HCT116 (cell line): ENCODE measurements at regions not wholly inside any gene's neighbourhood (a gene's known extent, or its start where the extent isn't known, plus 50 kb on each side); places are given as distances from the start of the nearest gene placed in this dataset.

Experiments used
- ATAC-seq: fragments of 200-7000 bp; cut with Tn5 transposase; 2 replicates; pipeline ENCODE4 v1.9.1; 2020; ENCODE audit warnings: mild to moderate bottlenecking, moderate library complexity
- BruUV-seq: library from RNA; stranded (reverse); fragments of 400-500 nt; replicated peaks from 2 replicates; lab custom pipeline; 2021; lab: Mats Ljungman, UMichigan
- CTCF ChIA-PET: fragments of 300-600 bp; sonication (Branson Sonifier 250); formaldehyde crosslinking; loops from one replicate; lab custom pipeline; 2021; ENCODE audit warnings: antibody characterized with exemption; lab: Charles Lee
- POLR2A ChIA-PET: fragments of 300-600, 350-600 bp; sonication (Branson Sonifier 250); formaldehyde crosslinking; loops from one replicate; lab custom pipeline; 2021; ENCODE audit warnings: antibody characterized with exemption; lab: Charles Lee
- RAD21 ChIA-PET, 2 experiments: fragments of 300-600 bp; sonication (Branson Sonifier 250); formaldehyde crosslinking; loops; one replicate each; lab custom pipeline; 2023; ENCODE audit warnings: low total read pairs in 2 of 2; ENCODE audit not compliant: uncharacterized antibody in 2 of 2, unreplicated experiment in 2 of 2, low non-redundant PET in 1 of 2; lab: Charles Lee
- DNase-seq: peaks from one replicate; pipeline ENCODE4 v3.0.0-alpha.2; 2010; ENCODE audit warnings: low read depth, low spot score
- H2AFZ ChIP-seq: fragments of 200-600 bp; shearing (Covaris generic), sonication (generic); 2 replicates; pipeline ENCODE4 v1.6.1; 2017; ENCODE audit warnings: low read depth, mixed run types, mixed read lengths, antibody characterized with exemption, low read length; ENCODE audit not compliant: poor library complexity, severe bottlenecking
- H3K27ac ChIP-seq: 2 replicates; pipeline ENCODE4 v1.5.1; 2012; ENCODE audit warnings: low read depth, low read length
- H3K27me3 ChIP-seq: fragments of 200-600 bp; sonication (generic); 2 replicates; pipeline ENCODE4 v1.6.1; 2016; ENCODE audit warnings: mixed run types, low read length, mixed read lengths; ENCODE audit not compliant: insufficient read depth
- H3K36me3 ChIP-seq, 2 experiments: fragments of 200-500 bp in 1 of 2; fragments of 200-600 bp in 1 of 2; sonication (Bioruptor generic) in 1 of 2; sonication (generic) in 1 of 2; 2 replicates each; pipeline versions ENCODE4 v1.5.1 to v1.6.1; 2014 to 2016; ENCODE audit warnings: low read length in 2 of 2, inconsistent platforms in 1 of 2, mixed read lengths in 1 of 2, mixed run types in 1 of 2; ENCODE audit not compliant: insufficient read depth in 2 of 2, control insufficient read depth in 1 of 2
- H3K4me1 ChIP-seq, 2 experiments: fragments of 200-600 bp in 1 of 2; sonication (generic) in 1 of 2; 2 replicates each; pipeline versions ENCODE4 v1.5.1 to v1.6.1; 2012 to 2017; ENCODE audit warnings: low read length in 2 of 2, inconsistent platforms in 1 of 2, mild to moderate bottlenecking in 1 of 2, mixed read lengths in 1 of 2, mixed run types in 1 of 2, moderate library complexity in 1 of 2; ENCODE audit not compliant: insufficient read depth in 2 of 2, control insufficient read depth in 1 of 2
- H3K4me2 ChIP-seq: fragments of 200-600 bp; sonication (generic); 2 replicates; pipeline ENCODE4 v1.6.1; 2017; ENCODE audit warnings: mixed run types, low read length, mixed read lengths
- H3K4me3 ChIP-seq, 2 experiments: fragments of 200-600 bp in 1 of 2; sonication (generic) in 1 of 2; replicated peaks in 1 of 2; 2 replicates each; pipeline ENCODE4 v1.5.1; 2011 to 2016; ENCODE audit warnings: low read length in 2 of 2, control low read depth in 1 of 2, low read depth in 1 of 2, mild to moderate bottlenecking in 1 of 2, mixed read lengths in 1 of 2, mixed run types in 1 of 2
- H3K79me2 ChIP-seq: fragments of 200-600 bp; sonication (generic); 2 replicates; pipeline ENCODE4 v1.6.1; 2017; ENCODE audit warnings: mild to moderate bottlenecking, mixed run types, low read length, moderate library complexity, mixed read lengths; ENCODE audit not compliant: insufficient read depth
- H3K9ac ChIP-seq: fragments of 200-600 bp; sonication (generic); 2 replicates; pipeline ENCODE4 v1.6.1; 2016; ENCODE audit warnings: low read length, mixed read lengths
- H3K9me2 ChIP-seq: fragments of 200-600 bp; sonication (generic), shearing (Covaris generic); 2 replicates; pipeline ENCODE4 v1.6.1; 2017; ENCODE audit warnings: mixed run types, mild to moderate bottlenecking, moderate library complexity; ENCODE audit not compliant: insufficient read depth
- H3K9me3 ChIP-seq, 2 experiments: fragments of 200-500 bp in 1 of 2; fragments of 200-600 bp in 1 of 2; sonication (Bioruptor generic) in 1 of 2; sonication (generic) in 1 of 2; 2 replicates each; pipeline ENCODE4 v1.6.1; 2014 to 2017; ENCODE audit warnings: low read length in 2 of 2, mixed read lengths in 2 of 2, inconsistent platforms in 1 of 2, low read depth in 1 of 2, mild to moderate bottlenecking in 1 of 2, mixed run types in 1 of 2, moderate library complexity in 1 of 2; ENCODE audit not compliant: control insufficient read depth in 1 of 2, insufficient read depth in 1 of 2
- H4K20me1 ChIP-seq: fragments of 200-600 bp; sonication (generic), shearing (Covaris generic); 2 replicates; pipeline ENCODE4 v1.6.1; 2017; ENCODE audit warnings: mixed run types, mild to moderate bottlenecking, moderate library complexity; ENCODE audit not compliant: insufficient read depth
- ATF3 ChIP-seq: IDR thresholded peaks from 2 replicates; pipeline ENCODE4 v1.6.1; 2012
- EGR1 ChIP-seq: IDR thresholded peaks from 2 replicates; pipeline ENCODE4 v1.6.1; 2012; ENCODE audit warnings: low read depth
- ELF1 ChIP-seq: IDR thresholded peaks from 2 replicates; pipeline ENCODE4 v1.6.1; 2012; ENCODE audit warnings: low read depth, borderline replicate concordance
- EZH2phosphoT487 ChIP-seq: fragments of 200-600 bp; IDR thresholded peaks from 2 replicates; pipeline ENCODE4 v1.6.1; 2018; ENCODE audit warnings: antibody characterized with exemption, borderline replicate concordance
- JUND ChIP-seq: IDR thresholded peaks from 2 replicates; pipeline ENCODE4 v1.6.1; 2012
- MAX ChIP-seq: IDR thresholded peaks from 2 replicates; pipeline ENCODE4 v1.6.1; 2012
- POLR2A ChIP-seq: IDR thresholded peaks from 2 replicates; pipeline ENCODE4 v1.7.0; 2011; ENCODE audit warnings: borderline replicate concordance; ENCODE audit not compliant: insufficient read depth, insufficient read length; ENCODE audit errors: extremely low read depth
- POLR2AphosphoS5 ChIP-seq: IDR thresholded peaks from 2 replicates; pipeline ENCODE4 v1.6.1; 2011; ENCODE audit warnings: mild to moderate bottlenecking, low read depth, low read length, moderate library complexity
- RAD21 ChIP-seq: IDR thresholded peaks from 2 replicates; pipeline ENCODE4 v1.6.1; 2012; ENCODE audit warnings: low read depth, mild to moderate bottlenecking
- REST ChIP-seq: IDR thresholded peaks from 2 replicates; pipeline ENCODE4 v1.6.1; 2012; ENCODE audit warnings: low read depth
- SIN3A ChIP-seq: IDR thresholded peaks from 2 replicates; pipeline ENCODE4 v1.6.1; 2012; ENCODE audit warnings: low read depth
- SRF ChIP-seq: IDR thresholded peaks from 2 replicates; pipeline ENCODE4 v1.6.1; 2012; ENCODE audit warnings: low read depth
- ZFX ChIP-seq: fragments of 450-650 bp; IDR thresholded peaks from 2 replicates; pipeline ENCODE4 v1.6.1; 2017
- ZNF274 ChIP-seq: fragments of 200-500 bp; sonication (Bioruptor generic); IDR thresholded peaks from 2 replicates; pipeline ENCODE4 v1.6.1; 2014; ENCODE audit warnings: mild to moderate bottlenecking, low read depth, low read length, inconsistent platforms
- intact Hi-C: fragments of 100-400 bp; cut with micrococcal nuclease; formaldehyde crosslinking; loops from 2 replicates; pipeline ENCODE4 v1.10.0; 2022

- no peak overlapping the region for H2AFZ ChIP-seq
- H3K4me3 ChIP-seq, result no peak overlapping the region
- H3K79me2 ChIP-seq, result no peaks in the 10 kb centered on the region
- H3K9me3 ChIP-seq, result no peaks in the 10 kb centered on the region
- ATAC-seq (no peak), DNase-seq (no peak)
- no TSS peak for BruUV-seq
- H3K4me2 ChIP-seq, result no peak overlapping the region
- ChIA-PET RAD21 (no interaction called here), CTCF (no interaction called here), POLR2A (no interaction called here)
- H3K9ac ChIP-seq, result no peak overlapping the region
- H3K36me3 ChIP-seq, result no peaks in the 10 kb centered on the region
- H3K9me2 ChIP-seq, result no peaks in the 10 kb centered on the region
- no peak for TF ChIP-seq MAX
- no peak for TF ChIP-seq EZH2phosphoT487
- no peak for TF ChIP-seq POLR2A
- no peak for TF ChIP-seq RAD21
- TF ChIP-seq ATF3, result no peak
- no peak for TF ChIP-seq SIN3A
- TF ChIP-seq EGR1, result no peak
- no peak for TF ChIP-seq ZFX
- TF ChIP-seq POLR2AphosphoS5, result no peak
- TF ChIP-seq REST, result no peak
- TF ChIP-seq JUND, result no peak
- no peak for TF ChIP-seq SRF
- TF ChIP-seq ZNF274, result no peak
- TF ChIP-seq ELF1, result no peak
- H3K27ac ChIP-seq, result no peak overlapping the region
- intact Hi-C loops, result no loop called here
- peaks cover 0 to 3% of the 10 kb centered on the region in 2 experiments; a peak in 1 of 4 replicates for H3K4me1 ChIP-seq
- no peaks in the 10 kb centered on the region for H3K27me3 ChIP-seq
- no peaks in the 10 kb centered on the region for H4K20me1 ChIP-seq
Observed at GRCh38 chr7:28269700-28270361, 89.2 kb upstream of the JAZF1 start.
